ENCODE measurements at regions not wholly inside any gene's neighbourhood (a gene's known extent, or its start where the extent isn't known, plus 50 kb on each side); places are given as distances from the start of the nearest gene placed in this dataset.

GRCh38 chr1:55986003-55986402, 593.4 kb downstream of the PLPP3 start:
- no peak for DNase-seq (ENCODE audit: low read depth)
- TF ChIP-seq, protein P1, sequence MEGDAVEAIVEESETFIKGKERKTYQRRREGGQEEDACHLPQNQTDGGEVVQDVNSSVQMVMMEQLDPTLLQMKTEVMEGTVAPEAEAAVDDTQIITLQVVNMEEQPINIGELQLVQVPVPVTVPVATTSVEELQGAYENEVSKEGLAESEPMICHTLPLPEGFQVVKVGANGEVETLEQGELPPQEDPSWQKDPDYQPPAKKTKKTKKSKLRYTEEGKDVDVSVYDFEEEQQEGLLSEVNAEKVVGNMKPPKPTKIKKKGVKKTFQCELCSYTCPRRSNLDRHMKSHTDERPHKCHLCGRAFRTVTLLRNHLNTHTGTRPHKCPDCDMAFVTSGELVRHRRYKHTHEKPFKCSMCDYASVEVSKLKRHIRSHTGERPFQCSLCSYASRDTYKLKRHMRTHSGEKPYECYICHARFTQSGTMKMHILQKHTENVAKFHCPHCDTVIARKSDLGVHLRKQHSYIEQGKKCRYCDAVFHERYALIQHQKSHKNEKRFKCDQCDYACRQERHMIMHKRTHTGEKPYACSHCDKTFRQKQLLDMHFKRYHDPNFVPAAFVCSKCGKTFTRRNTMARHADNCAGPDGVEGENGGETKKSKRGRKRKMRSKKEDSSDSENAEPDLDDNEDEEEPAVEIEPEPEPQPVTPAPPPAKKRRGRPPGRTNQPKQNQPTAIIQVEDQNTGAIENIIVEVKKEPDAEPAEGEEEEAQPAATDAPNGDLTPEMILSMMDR (IDR thresholded peaks at IDR 0.05; ENCODE audit: low read depth, low read length, missing control alignments), result no peak
- in situ Hi-C loops (cut with HindIII; ENCODE audit: low sequenced_read_pairs), result no loop called here

DNA sequence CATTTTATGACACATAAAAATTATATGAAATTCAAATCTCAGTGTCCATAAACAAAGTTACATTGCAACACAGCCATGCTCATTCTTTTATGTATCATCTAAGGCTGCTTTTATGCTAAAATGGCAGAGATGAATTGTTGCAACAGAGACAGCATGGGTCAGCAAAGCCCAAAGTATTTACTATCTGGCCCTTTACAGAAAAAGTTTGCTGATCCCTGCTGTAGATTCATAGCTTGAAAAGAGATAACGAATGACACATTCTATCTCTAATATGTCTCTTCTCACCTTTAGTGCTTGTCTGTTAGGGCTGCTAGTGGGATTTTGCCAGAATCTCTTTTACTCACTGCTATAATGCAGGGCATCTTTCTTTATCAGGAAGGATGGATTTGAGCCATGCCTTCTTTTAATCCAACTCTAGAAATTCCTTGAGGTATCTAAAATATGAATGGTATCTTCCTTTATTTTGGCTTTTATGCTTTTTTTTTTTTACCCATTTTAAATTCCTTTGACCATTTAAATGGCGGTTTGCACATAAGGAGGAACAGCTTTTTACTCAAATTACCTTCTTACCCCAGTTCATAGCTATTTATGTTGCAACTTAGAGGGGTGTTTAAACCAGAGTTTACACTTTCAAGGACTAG, 598.2 kb downstream of the PLPP3 start:
- no peak for DNase-seq (ENCODE audit: low read depth)
- in situ Hi-C loops (cut with HindIII; ENCODE audit: low sequenced_read_pairs), result no loop called here

More at GRCh38 chr1:55986003-55986402, 593.4 kb downstream of the PLPP3 start:
- H3K4me3 ChIP-seq (ENCODE audit: low read depth, low read length), result no peak overlapping the region

DNA sequence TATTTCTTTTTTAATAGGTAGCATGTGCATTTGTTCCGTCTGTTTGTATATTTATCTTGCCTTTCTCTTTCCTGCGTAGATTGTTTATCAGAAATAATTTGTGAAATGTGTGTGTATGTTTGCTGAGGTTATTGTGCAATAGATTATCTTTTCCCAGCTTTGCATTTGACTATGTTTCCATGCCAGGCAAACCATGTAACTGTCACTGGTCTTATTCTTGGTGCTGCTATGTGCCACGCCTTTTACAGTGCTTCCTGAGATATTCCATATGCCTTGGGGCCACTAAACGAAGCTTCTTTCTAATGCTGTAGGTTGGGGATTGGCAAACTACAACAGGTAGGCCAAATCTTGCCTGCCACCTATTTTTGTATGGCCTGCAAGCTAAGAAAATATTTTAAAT, 598.8 kb downstream of the PLPP3 start:
- in situ Hi-C loops (cut with HindIII; ENCODE audit: low sequenced_read_pairs), result no loop called here
- TF ChIP-seq, protein P1 (IDR thresholded peaks at IDR 0.05; ENCODE audit: low read depth, low read length, missing control alignments), result no peak
- H3K4me3 ChIP-seq (ENCODE audit: low read depth, low read length), result no peak overlapping the region

More for the DNA sequence above, 598.2 kb downstream of the PLPP3 start:
- no peak overlapping the region for H3K4me3 ChIP-seq (ENCODE audit: low read depth, low read length)
- TF ChIP-seq, protein P1 (IDR thresholded peaks at IDR 0.05; ENCODE audit: low read depth, low read length, missing control alignments), result no peak

GRCh38 chr1:55974714-55975441, 604.5 kb downstream of the PLPP3 start:
- TF ChIP-seq, protein P1 (IDR thresholded peaks at IDR 0.05; ENCODE audit: low read depth, low read length, missing control alignments), result no peak
- no peak overlapping the region for H3K4me3 ChIP-seq (ENCODE audit: low read depth, low read length)
- peak; percentile 77 for DNase-seq (ENCODE audit: low read depth)
- in situ Hi-C loops (cut with HindIII; ENCODE audit: low sequenced_read_pairs), result no loop called here

More for the DNA sequence above, 598.8 kb downstream of the PLPP3 start:
- no peak for DNase-seq (ENCODE audit: low read depth)

DNA sequence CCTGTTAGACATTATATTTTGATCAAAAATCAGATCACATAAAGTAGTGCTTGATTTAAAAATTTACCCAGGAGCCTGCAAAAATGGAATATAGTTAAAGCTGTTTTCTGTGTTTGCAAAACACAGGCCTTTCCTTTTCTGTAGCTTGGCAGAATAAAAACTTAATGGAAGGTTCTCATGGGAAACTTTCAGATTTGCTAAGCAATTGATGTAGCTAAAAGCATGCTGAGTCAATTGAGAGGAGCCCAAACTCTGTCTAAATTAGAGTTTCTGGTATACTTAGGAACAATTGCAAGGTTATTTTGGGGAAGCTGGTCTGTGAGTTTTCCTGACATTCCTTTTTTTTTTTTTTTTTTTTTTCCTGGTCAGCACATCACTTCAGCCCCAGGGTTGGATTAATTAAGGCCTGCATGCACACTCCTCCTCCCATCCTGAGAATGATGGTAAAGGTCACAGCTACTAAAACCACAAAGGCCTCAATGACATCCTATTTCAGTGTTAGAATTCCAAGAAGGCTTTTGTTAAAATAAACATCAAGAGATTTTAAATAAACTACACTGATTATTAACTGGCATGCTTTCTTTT, 608.7 kb downstream of the PLPP3 start:
- in situ Hi-C loops (cut with HindIII; ENCODE audit: low sequenced_read_pairs), result no loop called here
- H3K4me3 ChIP-seq (ENCODE audit: low read depth, low read length), result no peak overlapping the region
- TF ChIP-seq, protein P1 (IDR thresholded peaks at IDR 0.05; ENCODE audit: low read depth, low read length, missing control alignments), result no peak
- DNase-seq (ENCODE audit: low read depth), result peak; percentile 69

DNA sequence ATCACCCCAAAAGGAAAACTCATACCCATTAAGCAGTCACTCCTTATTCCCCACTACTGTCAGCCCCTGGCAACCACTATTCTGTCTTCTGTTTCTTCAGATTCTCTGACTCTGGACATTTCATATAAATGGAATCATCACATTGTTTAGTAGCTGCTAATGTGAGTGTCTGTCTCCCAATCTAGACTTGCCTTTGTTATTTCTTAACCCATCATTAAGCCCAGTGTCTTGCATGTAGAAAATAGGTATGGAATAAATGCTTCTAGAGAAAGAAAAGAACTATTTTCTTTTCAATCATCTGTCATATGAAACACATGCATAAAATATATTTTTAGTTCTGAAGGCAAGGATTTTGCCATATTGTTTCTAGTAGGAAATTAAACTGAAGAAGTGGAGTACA, 610.0 kb downstream of the PLPP3 start:
- DNase-seq (ENCODE audit: low read depth), result no peak
- in situ Hi-C loops (cut with HindIII; ENCODE audit: low sequenced_read_pairs), result no loop called here
- TF ChIP-seq, protein P1 (IDR thresholded peaks at IDR 0.05; ENCODE audit: low read depth, low read length, missing control alignments), result no peak

More for the DNA sequence above, 610.0 kb downstream of the PLPP3 start:
- no peak overlapping the region for H3K4me3 ChIP-seq (ENCODE audit: low read depth, low read length)

Data from astrocyte of the cerebellum (primary cell).